HEK293 (cell line): ENCODE measurements at regions not wholly inside any gene's neighbourhood (a gene's known extent, or its start where the extent isn't known, plus 50 kb on each side); places are given as distances from the start of the nearest gene placed in this dataset.

Experiments
- CTCF ChIA-PET: fragments of 350-600 bp; formaldehyde crosslinking; extraction: SDS; loops from one replicate; lab custom pipeline; 2021; ENCODE audit warnings: antibody characterized with exemption; lab: Yijun Ruan, JAX
- POLR2A ChIA-PET: fragments of 300-600 bp; formaldehyde crosslinking; extraction: SDS; loops from one replicate; lab custom pipeline; 2020; ENCODE audit warnings: antibody characterized with exemption, inconsistent platforms; lab: Yijun Ruan, JAX
- H3K27ac ChIP-seq: fragments of 200-500 bp; sonication (Bioruptor generic); 2 replicates; pipeline ENCODE4 v1.5.1; 2014; ENCODE audit warnings: low read depth, low read length, control low read depth, inconsistent platforms; ENCODE audit errors: extremely low read depth
- H3K36me3 ChIP-seq, 2 experiments: fragments of 200-500 bp in 1 of 2; sonication (Bioruptor generic) in 1 of 2; 1 replicate in 1 of 2; 2 replicates in 1 of 2; pipeline ENCODE4 v1.5.1; 2014 to 2017; ENCODE audit warnings: inconsistent platforms in 2 of 2, low read length in 2 of 2; ENCODE audit not compliant: control insufficient read depth in 2 of 2, insufficient read depth in 1 of 2
- H3K4me1 ChIP-seq: fragments of 200-500 bp; sonication (Bioruptor generic); 2 replicates; pipeline ENCODE4 v1.5.1; 2014; ENCODE audit warnings: mild to moderate bottlenecking, low read length, inconsistent platforms; ENCODE audit not compliant: control insufficient read depth, insufficient read depth
- H3K4me3 ChIP-seq: 2 replicates; pipeline ENCODE4 v1.5.1; 2011; ENCODE audit warnings: low read depth, mild to moderate bottlenecking, control low read depth, low read length, moderate library complexity
- H3K9me3 ChIP-seq: fragments of 200-500 bp; sonication (Bioruptor generic); 2 replicates; pipeline ENCODE4 v1.5.1; 2014; ENCODE audit warnings: low read depth, low read length, inconsistent platforms; ENCODE audit not compliant: control insufficient read depth, insufficient read depth
- KLF8 ChIP-seq: fragments of 450-650 bp; formaldehyde crosslinking; IDR thresholded peaks from 2 replicates; pipeline ENCODE4 v1.5.1; 2016; ENCODE audit warnings: missing biosample characterization, missing genetic modification characterization
- PRDM2 ChIP-seq: fragments of 450-650 bp; formaldehyde crosslinking; IDR thresholded peaks from 2 replicates; pipeline ENCODE4 v1.5.1; 2016; ENCODE audit warnings: missing biosample characterization, missing genetic modification characterization, borderline replicate concordance
- SP7 ChIP-seq: fragments of 450-650 bp; formaldehyde crosslinking; IDR thresholded peaks from 2 replicates; pipeline ENCODE4 v1.5.1; 2016; ENCODE audit warnings: missing biosample characterization, missing genetic modification characterization
- TCF7L2 ChIP-seq: IDR thresholded peaks from 2 replicates; pipeline ENCODE4 v1.6.1; 2011; ENCODE audit warnings: low read depth, mild to moderate bottlenecking, inconsistent platforms, low read length, moderate library complexity, borderline replicate concordance
- ZNF18 ChIP-seq: fragments of 450-650 bp; formaldehyde crosslinking; IDR thresholded peaks from 2 replicates; pipeline ENCODE4 v1.5.1; 2016; ENCODE audit warnings: missing biosample characterization, missing genetic modification characterization
- ZNF221 ChIP-seq: fragments of 450-650 bp; formaldehyde crosslinking; IDR thresholded peaks from 2 replicates; pipeline ENCODE4 v1.5.1; 2017; ENCODE audit warnings: missing biosample characterization, missing genetic modification characterization, borderline replicate concordance
- ZNF23 ChIP-seq: fragments of 450-650 bp; formaldehyde crosslinking; IDR thresholded peaks from 2 replicates; pipeline ENCODE4 v1.5.1; 2016; ENCODE audit warnings: missing biosample characterization, missing genetic modification characterization, borderline replicate concordance
- ZNF239 ChIP-seq: fragments of 450-650 bp; formaldehyde crosslinking; IDR thresholded peaks from 2 replicates; pipeline ENCODE4 v1.5.1; 2016; ENCODE audit warnings: missing biosample characterization, missing genetic modification characterization
- ZNF341 ChIP-seq: fragments of 450-650 bp; formaldehyde crosslinking; IDR thresholded peaks from 2 replicates; pipeline ENCODE4; 2016; ENCODE audit warnings: low read depth, missing biosample characterization, missing genetic modification characterization
- ZNF362 ChIP-seq: fragments of 450-650 bp; formaldehyde crosslinking; IDR thresholded peaks from 2 replicates; pipeline ENCODE4 v1.5.1; 2016; ENCODE audit warnings: missing biosample characterization, missing genetic modification characterization
- ZNF394 ChIP-seq: fragments of 450-650 bp; formaldehyde crosslinking; IDR thresholded peaks from 2 replicates; pipeline ENCODE4 v1.5.1; 2016; ENCODE audit warnings: missing biosample characterization, missing genetic modification characterization, mild to moderate bottlenecking, moderate library complexity, borderline replicate concordance
- ZNF433 ChIP-seq: fragments of 450-650 bp; formaldehyde crosslinking; IDR thresholded peaks from 2 replicates; pipeline ENCODE4 v1.5.1; 2016; ENCODE audit warnings: missing biosample characterization, missing genetic modification characterization, low read depth
- ZNF473 ChIP-seq: fragments of 450-650 bp; formaldehyde crosslinking; IDR thresholded peaks from 2 replicates; pipeline ENCODE4 v1.5.1; 2017; ENCODE audit warnings: missing biosample characterization, missing genetic modification characterization
- ZNF510 ChIP-seq: fragments of 450-650 bp; formaldehyde crosslinking; IDR thresholded peaks from 2 replicates; pipeline ENCODE4 v1.5.1; 2018; ENCODE audit warnings: mild to moderate bottlenecking, missing genetic modification characterization, missing biosample characterization; ENCODE audit not compliant: insufficient replicate concordance
- ZNF600 ChIP-seq: fragments of 450-650 bp; formaldehyde crosslinking; IDR thresholded peaks from 2 replicates; pipeline ENCODE4 v1.5.1; 2016; ENCODE audit warnings: missing biosample characterization, missing genetic modification characterization

GRCh38 chr16:51733181-51733580 lies 582.1 kb upstream of the SALL1 start (continued):
- TF ChIP-seq PRDM2 (tag by site-specific recombination): no peak
- TF ChIP-seq KLF8 (tag by site-specific recombination): no peak
- no peak for TF ChIP-seq ZNF433 (tag by site-specific recombination)
- TF ChIP-seq ZNF221 (tag by site-specific recombination): no peak
- TF ChIP-seq ZNF394: no peak
- TF ChIP-seq, all 188 proteins: peak for 0

GRCh38 chr16:51731160-51731559 lies 580.1 kb upstream of the SALL1 start:
- Histone ChIP-seq H3K4me1 (peaks cover 2% of the 10 kb centered on the region; the same call in 1 of the 2 replicates), H3K36me3 (no peaks in the 10 kb centered on the region), H3K27ac (no peak overlapping the region), H3K4me3 (no peak overlapping the region)
- TF ChIP-seq ZNF239 (no peak), ZNF18 (tag by site-specific recombination) (no peak), ZNF23 (tag by site-specific recombination) (no peak), ZNF473 (tag by site-specific recombination) (no peak), ZNF341 (tag by site-specific recombination) (no peak), ZNF510 (no peak)
- TF ChIP-seq, all 188 proteins: peak for 0
- POLR2A ChIA-PET: no interaction called here
- CTCF ChIA-PET: no interaction called here
- no peaks in the 10 kb centered on the region for H3K9me3 ChIP-seq

- ChIA-PET CTCF (no interaction called here), POLR2A (no interaction called here)
- no peaks in the 10 kb centered on the region for H3K9me3 ChIP-seq
- peaks cover 10% of the 10 kb centered on the region; the same call in 1 of the 2 replicates for H3K4me1 ChIP-seq
- TF ChIP-seq ZNF362 (tag by site-specific recombination) (peak; percentile 85), TCF7L2 (peak; percentile 41; the same call in 1 of the 2 replicates), ZNF600 (tag by site-specific recombination) (no peak), SP7 (tag by site-specific recombination) (0 out of 2 replicates have a peak, but pooled peaks have one; percentile 18)
- H3K4me3 ChIP-seq: no peak overlapping the region
- H3K36me3 ChIP-seq: no peaks in the 10 kb centered on the region
- no peak overlapping the region for H3K27ac ChIP-seq
Observed at GRCh38 chr16:51723036-51723724, 572.1 kb upstream of the SALL1 start.
